ENCODE measurements at regions not wholly inside any gene's neighbourhood (a gene's known extent, or its start where the extent isn't known, plus 50 kb on each side); places are given as distances from the start of the nearest gene placed in this dataset.

DNA sequence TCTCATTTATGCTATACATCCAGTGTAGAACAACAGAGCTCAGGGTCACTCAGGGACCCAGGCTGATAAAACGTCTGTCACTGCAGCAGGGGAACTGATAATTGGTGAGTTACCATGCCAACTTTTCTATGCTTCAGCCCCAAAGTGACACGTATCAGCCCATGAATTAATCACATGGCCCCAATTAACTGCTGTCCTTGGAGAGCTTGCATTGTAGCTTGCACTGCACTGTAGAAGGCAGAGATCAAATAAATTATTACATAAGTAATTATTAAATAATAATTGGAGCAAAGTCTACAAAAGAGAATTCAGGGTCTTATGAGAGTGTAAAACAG lies 144.6 kb downstream of the SUDS3 start:
- no peak overlapping the region for H3K4me3 ChIP-seq
- TF ChIP-seq, protein P1, sequence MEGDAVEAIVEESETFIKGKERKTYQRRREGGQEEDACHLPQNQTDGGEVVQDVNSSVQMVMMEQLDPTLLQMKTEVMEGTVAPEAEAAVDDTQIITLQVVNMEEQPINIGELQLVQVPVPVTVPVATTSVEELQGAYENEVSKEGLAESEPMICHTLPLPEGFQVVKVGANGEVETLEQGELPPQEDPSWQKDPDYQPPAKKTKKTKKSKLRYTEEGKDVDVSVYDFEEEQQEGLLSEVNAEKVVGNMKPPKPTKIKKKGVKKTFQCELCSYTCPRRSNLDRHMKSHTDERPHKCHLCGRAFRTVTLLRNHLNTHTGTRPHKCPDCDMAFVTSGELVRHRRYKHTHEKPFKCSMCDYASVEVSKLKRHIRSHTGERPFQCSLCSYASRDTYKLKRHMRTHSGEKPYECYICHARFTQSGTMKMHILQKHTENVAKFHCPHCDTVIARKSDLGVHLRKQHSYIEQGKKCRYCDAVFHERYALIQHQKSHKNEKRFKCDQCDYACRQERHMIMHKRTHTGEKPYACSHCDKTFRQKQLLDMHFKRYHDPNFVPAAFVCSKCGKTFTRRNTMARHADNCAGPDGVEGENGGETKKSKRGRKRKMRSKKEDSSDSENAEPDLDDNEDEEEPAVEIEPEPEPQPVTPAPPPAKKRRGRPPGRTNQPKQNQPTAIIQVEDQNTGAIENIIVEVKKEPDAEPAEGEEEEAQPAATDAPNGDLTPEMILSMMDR (IDR thresholded peaks at IDR 0.05) = no peak
- no peak for TF ChIP-seq POLR2A (IDR thresholded peaks at IDR 0.05)
- H3K36me3 ChIP-seq = no peaks in the 10 kb centered on the region
- DNase-seq = no peak
- no peak overlapping the region for H3K27ac ChIP-seq
- H3K9me3 ChIP-seq = no peaks in the 10 kb centered on the region
- H3K27me3 ChIP-seq = no peaks in the 10 kb centered on the region
- H3K4me1 ChIP-seq = no peaks in the 10 kb centered on the region
- intact Hi-C loops (cut with DNase I; ENCODE audit: low total_unique reads) = no loop called here

GRCh38 chr12:118524446-118524845 lies 148.1 kb downstream of the SUDS3 start:
- H3K27ac ChIP-seq = no peak overlapping the region
- no peaks in the 10 kb centered on the region for H3K36me3 ChIP-seq
- no peaks in the 10 kb centered on the region for H3K27me3 ChIP-seq
- H3K4me1 ChIP-seq = no peaks in the 10 kb centered on the region
- H3K9me3 ChIP-seq = no peaks in the 10 kb centered on the region
- TF ChIP-seq, protein P1 (IDR thresholded peaks at IDR 0.05) = no peak
- no peak for TF ChIP-seq POLR2A (IDR thresholded peaks at IDR 0.05)
- intact Hi-C loops (cut with DNase I; ENCODE audit: low total_unique reads) = no loop called here
- no peak for DNase-seq
- no peak overlapping the region for H3K4me3 ChIP-seq

DNA sequence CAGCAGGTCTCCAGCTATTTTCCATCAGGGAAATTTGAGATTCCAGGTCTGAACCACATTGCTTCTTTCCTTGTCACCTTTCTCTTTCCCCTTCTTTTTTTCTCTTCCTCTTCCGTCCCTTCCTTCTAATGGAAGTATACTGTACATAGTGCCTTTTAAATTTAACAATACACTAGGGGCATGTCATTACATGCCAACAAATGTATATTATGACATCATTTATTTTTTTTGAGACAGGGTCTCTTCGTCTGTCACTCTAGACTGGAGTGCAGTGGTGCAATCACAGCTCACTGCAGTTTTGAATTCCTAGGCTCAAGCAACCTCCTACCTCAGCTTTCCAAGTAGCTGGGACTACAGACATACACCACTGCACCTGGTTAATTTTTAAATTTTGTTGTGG lies 148.9 kb downstream of the SUDS3 start:
- Histone ChIP-seq H3K4me1 (no peaks in the 10 kb centered on the region), H3K9me3 (no peaks in the 10 kb centered on the region), H3K36me3 (no peaks in the 10 kb centered on the region), H3K4me3 (no peak overlapping the region), H3K27me3 (no peaks in the 10 kb centered on the region), H3K27ac (no peak overlapping the region)
- intact Hi-C loops (cut with DNase I; ENCODE audit: low total_unique reads) = no loop called here
- TF ChIP-seq, protein P1 (IDR thresholded peaks at IDR 0.05) = no peak
- no peak for TF ChIP-seq POLR2A (IDR thresholded peaks at IDR 0.05)
- DNase-seq = no peak

- TF ChIP-seq, protein P1 (IDR thresholded peaks at IDR 0.05) = no peak
- no peak for TF ChIP-seq POLR2A (IDR thresholded peaks at IDR 0.05)
- Histone ChIP-seq H3K27ac (no peak overlapping the region), H3K4me1 (no peaks in the 10 kb centered on the region), H3K36me3 (no peaks in the 10 kb centered on the region), H3K9me3 (no peaks in the 10 kb centered on the region), H3K27me3 (no peaks in the 10 kb centered on the region), H3K4me3 (no peak overlapping the region)
- no peak for DNase-seq
- intact Hi-C loops (cut with DNase I; ENCODE audit: low total_unique reads) = no loop called here
These were observed 150.1 kb downstream of the SUDS3 start for GRCh38 chr12:118526255-118527095.

DNA sequence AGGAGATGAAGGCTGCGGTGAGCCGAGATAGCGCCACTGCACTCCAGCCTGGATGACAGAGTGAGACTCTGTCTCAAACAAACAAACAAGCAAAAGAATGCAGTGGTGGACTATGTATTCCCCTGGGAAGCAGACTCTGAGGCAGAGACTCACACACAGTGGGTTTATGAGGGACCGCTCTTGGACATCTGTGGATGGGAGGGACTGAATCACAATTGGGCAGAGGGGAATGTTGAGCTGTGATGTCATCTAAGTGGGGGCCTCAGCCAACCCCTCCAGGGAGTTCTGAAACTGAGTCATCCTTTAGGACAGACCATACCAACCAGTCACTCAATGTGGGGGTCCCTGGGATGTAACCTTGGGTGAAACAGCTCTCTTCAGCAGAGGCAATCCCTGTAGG lies 151.0 kb downstream of the SUDS3 start:
- Histone ChIP-seq H3K9me3 (no peaks in the 10 kb centered on the region), H3K4me1 (no peaks in the 10 kb centered on the region), H3K4me3 (no peak overlapping the region), H3K36me3 (no peaks in the 10 kb centered on the region), H3K27me3 (no peaks in the 10 kb centered on the region), H3K27ac (no peak overlapping the region)
- intact Hi-C loops (cut with DNase I; ENCODE audit: low total_unique reads) = no loop called here
- TF ChIP-seq, protein P1 (IDR thresholded peaks at IDR 0.05) = no peak
- no peak for TF ChIP-seq POLR2A (IDR thresholded peaks at IDR 0.05)
- no peak for DNase-seq

Data from uterus (tissue), 3 donors.